Caco-2 (cell line): ENCODE measurements at regions not wholly inside any gene's neighbourhood (a gene's known extent, or its start where the extent isn't known, plus 50 kb on each side); places are given as distances from the start of the nearest gene placed in this dataset.

Source experiments
- BruUV-seq: library from RNA; stranded (reverse); fragments of 400-500 nt; replicated peaks from 2 replicates; lab custom pipeline; 2021; lab: Mats Ljungman, UMichigan
- CTCF ChIA-PET: fragments of 300-600 bp; sonication (Branson Sonifier 250); formaldehyde crosslinking; loops from one replicate; lab custom pipeline; 2022; ENCODE audit warnings: antibody characterized with exemption; lab: Charles Lee
- POLR2A ChIA-PET: fragments of 300-600 bp; sonication (Branson Sonifier 250); formaldehyde crosslinking; loops from one replicate; lab custom pipeline; 2022; ENCODE audit warnings: antibody characterized with exemption; lab: Charles Lee
- DNase-seq, 2 experiments: peaks; one replicate each; pipeline versions ENCODE4 v3.0.0 to v3.0.0-alpha.2; 2020 to 2022
- H3K27me3 ChIP-seq: replicated peaks from 2 replicates; pipeline ENCODE4 v1.6.0; 2011; ENCODE audit warnings: low read length; ENCODE audit not compliant: control insufficient read depth, insufficient read depth
- H3K36me3 ChIP-seq: 2 replicates; pipeline ENCODE4 v1.5.1; 2011; ENCODE audit warnings: low read length; ENCODE audit not compliant: control insufficient read depth, insufficient read depth
- H3K4me1 ChIP-seq: fragments of 250-450 bp; sonication (Bioruptor Pico); 2 replicates; pipeline ENCODE4 v1.5.1; 2020; ENCODE audit warnings: mild to moderate bottlenecking
- H3K4me3 ChIP-seq: 2 replicates; pipeline ENCODE4 v1.5.1; 2011; ENCODE audit warnings: low read depth, mild to moderate bottlenecking, control low read depth, low read length
- H3K9me3 ChIP-seq: fragments of 250-450 bp; sonication (Bioruptor Pico); 2 replicates; pipeline ENCODE4 v1.5.1; 2020; ENCODE audit warnings: mild to moderate bottlenecking, moderate library complexity
- H3K27ac Mint-ChIP-seq: one replicate; pipeline ENCODE4 v1.8.0; 2022; ENCODE audit warnings: mixed read lengths; ENCODE audit not compliant: unreplicated experiment
- H3K27me3 Mint-ChIP-seq: one replicate; pipeline ENCODE4 v1.8.0; 2022; ENCODE audit warnings: mixed read lengths; ENCODE audit not compliant: insufficient read depth, unreplicated experiment
- H3K36me3 Mint-ChIP-seq: one replicate; pipeline ENCODE4 v1.8.0; 2022; ENCODE audit warnings: mild to moderate bottlenecking, mixed read lengths; ENCODE audit not compliant: insufficient read depth, unreplicated experiment
- H3K4me1 Mint-ChIP-seq: one replicate; pipeline ENCODE4 v1.8.0; 2022; ENCODE audit warnings: low read depth, mixed read lengths; ENCODE audit not compliant: unreplicated experiment
- H3K4me3 Mint-ChIP-seq: one replicate; pipeline ENCODE4 v1.8.0; 2022; ENCODE audit warnings: mild to moderate bottlenecking, moderate library complexity, mixed read lengths; ENCODE audit not compliant: unreplicated experiment
- H3K9me3 Mint-ChIP-seq: one replicate; pipeline ENCODE4 v1.8.0; 2022; ENCODE audit warnings: mixed read lengths; ENCODE audit not compliant: unreplicated experiment
- CTCF ChIP-seq, 2 experiments: fragments of 200-600 bp in 1 of 2; IDR thresholded peaks; 1 replicate in 1 of 2; 2 replicates in 1 of 2; pipeline versions ENCODE4 v1.5.1 to v1.8.0; 2011 to 2022; ENCODE audit warnings: antibody characterized with exemption in 1 of 2, control low read depth in 1 of 2, inconsistent platforms in 1 of 2, low read depth in 1 of 2, low read length in 1 of 2, mild to moderate bottlenecking in 1 of 2, moderate library complexity in 1 of 2; ENCODE audit not compliant: insufficient read depth in 1 of 2, severe bottlenecking in 1 of 2, unreplicated experiment in 1 of 2
- intact Hi-C: fragments of 100-400 bp; cut with micrococcal nuclease; formaldehyde crosslinking; loops from one replicate; pipeline ENCODE4 v1.10.0; 2022; ENCODE audit not compliant: unreplicated experiment

- no TSS peak for BruUV-seq
- intact Hi-C loops, result no loop called here
Measured at GRCh38 chr2:120622886-120623753, 112.5 kb upstream of the GLI2 start.

GRCh38 chr2:120624061-120624737, 111.5 kb upstream of the GLI2 start:
- TF ChIP-seq CTCF (IDR thresholded peaks at IDR 0.05; ENCODE audit: insufficient read depth in 1 of 2, low read depth in 1 of 2, low read length in 1 of 2, severe bottlenecking in 1 of 2, unreplicated experiment in 1 of 2), result no peak
- Histone ChIP-seq H3K27me3 (no peaks in the 10 kb centered on the region), H3K36me3 (no peaks in the 10 kb centered on the region; the same call in 1 of the 2 replicates), H3K4me3 (no peak overlapping the region), H3K4me1 (peaks cover 11% of the 10 kb centered on the region), H3K9me3 (peaks cover 6% of the 10 kb centered on the region)
- Mint-ChIP-seq H3K4me3 (no peak overlapping the region), H3K27me3 (no peaks in the 10 kb centered on the region), H3K9me3 (peaks cover 24% of the 10 kb centered on the region), H3K27ac (no peak overlapping the region), H3K36me3 (no peaks in the 10 kb centered on the region), H3K4me1 (no peaks in the 10 kb centered on the region)
- ChIA-PET CTCF (no interaction called here), POLR2A (no interaction called here)
- BruUV-seq, result no TSS peak
- no peak for DNase-seq
- intact Hi-C loops, result no loop called here

More at GRCh38 chr2:120622886-120623753, 112.5 kb upstream of the GLI2 start:
- Histone ChIP-seq H3K36me3 (no peaks in the 10 kb centered on the region; the same call in 1 of the 2 replicates), H3K4me1 (peaks cover 11% of the 10 kb centered on the region), H3K9me3 (no peaks in the 10 kb centered on the region; the same call in 1 of the 2 replicates), H3K27me3 (no peaks in the 10 kb centered on the region), H3K4me3 (no peak overlapping the region)
- ChIA-PET CTCF (no interaction called here), POLR2A (no interaction called here)
- no peaks in the 10 kb centered on the region for H3K4me1 Mint-ChIP-seq
- DNase-seq, result no peak
- H3K9me3 Mint-ChIP-seq, result peaks cover 14% of the 10 kb centered on the region
- no peaks in the 10 kb centered on the region for H3K27me3 Mint-ChIP-seq
- no peak overlapping the region for H3K27ac Mint-ChIP-seq
- no peak for TF ChIP-seq CTCF (IDR thresholded peaks at IDR 0.05; ENCODE audit: insufficient read depth in 1 of 2, low read depth in 1 of 2, low read length in 1 of 2, severe bottlenecking in 1 of 2, unreplicated experiment in 1 of 2)
- no peaks in the 10 kb centered on the region for H3K36me3 Mint-ChIP-seq
- H3K4me3 Mint-ChIP-seq, result no peak overlapping the region

GRCh38 chr2:120624738-120625446, 110.8 kb upstream of the GLI2 start:
- Mint-ChIP-seq H3K9me3 (peaks cover 24% of the 10 kb centered on the region), H3K4me3 (no peak overlapping the region), H3K36me3 (no peaks in the 10 kb centered on the region), H3K27ac (no peak overlapping the region), H3K4me1 (no peaks in the 10 kb centered on the region), H3K27me3 (no peaks in the 10 kb centered on the region)
- no peak for TF ChIP-seq CTCF (IDR thresholded peaks at IDR 0.05; ENCODE audit: insufficient read depth in 1 of 2, low read depth in 1 of 2, low read length in 1 of 2, severe bottlenecking in 1 of 2, unreplicated experiment in 1 of 2)
- intact Hi-C loops, result no loop called here
- peaks cover 7% of the 10 kb centered on the region for H3K4me1 ChIP-seq
- DNase-seq, result no peak
- peaks cover 6% of the 10 kb centered on the region for H3K9me3 ChIP-seq
- BruUV-seq, result no TSS peak
- H3K4me3 ChIP-seq, result no peak overlapping the region
- ChIA-PET POLR2A (no interaction called here), CTCF (no interaction called here)
- H3K27me3 ChIP-seq, result no peaks in the 10 kb centered on the region
- no peaks in the 10 kb centered on the region; the same call in 1 of the 2 replicates for H3K36me3 ChIP-seq
